Activated CD4-positive, alpha-beta T cell treated with anti-CD3 and anti-CD28 coated beads, Interleukin-10, Interleukin-2, amounts not matched to agents 100 ng/mL and 50 ng/mL, durations not matched to agents 16 hours and 8 hours (primary cell): ENCODE measurements at regions not wholly inside any gene's neighbourhood (a gene's known extent, or its start where the extent isn't known, plus 50 kb on each side); places are given as distances from the start of the nearest gene placed in this dataset.
"Not testable (repeated sequence)": the region's sequence is repeated elsewhere in the genome, so short reads cannot be mapped to it uniquely, and the experiment has no call there.

Source experiments
- DNase-seq: peaks from one replicate; pipeline ENCODE4 v3.0.0-alpha.2; 2020

DNA sequence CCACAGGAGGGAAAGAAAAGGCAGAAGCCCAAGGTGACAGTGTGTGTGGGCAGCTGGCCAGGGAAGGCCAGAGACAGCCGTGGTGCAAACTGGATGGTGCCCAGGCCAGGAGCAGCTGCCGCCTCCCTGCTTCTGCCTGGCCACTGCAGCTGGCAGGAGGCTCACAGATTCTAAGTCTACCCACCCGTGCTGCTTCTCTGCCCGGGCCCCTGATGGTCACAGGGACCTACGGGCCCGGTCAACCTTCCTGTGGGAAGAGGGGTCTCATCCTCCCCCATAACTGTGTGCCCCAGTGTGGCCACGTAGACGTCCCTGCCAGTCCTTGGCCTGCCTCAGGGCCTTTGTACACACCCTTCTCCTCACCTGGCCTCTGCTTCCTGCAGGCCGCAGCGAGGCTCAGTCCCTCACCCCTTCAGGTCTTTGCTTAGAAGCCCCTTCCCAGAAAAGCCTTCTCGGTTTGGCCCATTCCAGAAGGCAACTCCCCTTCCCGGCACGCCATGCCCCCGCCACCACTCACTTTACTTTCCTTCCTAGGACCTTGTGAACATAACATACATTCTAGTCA, 192.6 kb upstream of the AJAP1 start:
- no peak for DNase-seq

DNA sequence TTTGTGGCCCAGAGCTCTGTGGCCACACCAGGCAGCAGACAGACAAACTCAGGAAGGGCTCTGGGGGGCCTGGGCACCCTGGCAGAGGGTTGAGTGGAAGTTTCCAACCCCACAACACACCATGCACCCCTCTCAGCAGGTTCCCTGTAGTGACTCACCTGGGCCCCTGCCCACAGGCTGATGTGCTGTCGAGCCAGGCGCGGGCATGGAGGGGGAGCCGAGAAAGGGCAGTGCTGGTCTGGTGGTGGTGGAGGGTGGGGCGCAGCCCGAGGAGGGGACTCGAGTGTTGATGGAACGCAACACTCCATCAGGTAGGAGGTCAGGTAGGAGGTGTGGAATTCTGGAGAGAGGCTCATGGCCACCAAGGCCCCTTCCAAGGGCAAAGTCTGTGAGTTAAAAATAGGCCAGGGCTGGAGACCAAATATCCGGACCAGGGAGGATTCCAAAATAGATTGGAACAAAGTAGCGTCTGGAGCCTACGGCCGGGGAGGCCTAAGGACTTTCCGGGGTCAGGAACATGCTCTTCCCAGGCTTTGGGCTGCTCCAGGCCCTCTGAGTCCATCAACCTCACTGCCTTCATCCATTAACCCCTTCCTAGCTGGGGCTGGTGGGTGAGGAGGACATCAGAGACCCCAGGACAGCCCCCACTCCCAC, 191.5 kb upstream of the AJAP1 start:
- DNase-seq: no peak

DNA sequence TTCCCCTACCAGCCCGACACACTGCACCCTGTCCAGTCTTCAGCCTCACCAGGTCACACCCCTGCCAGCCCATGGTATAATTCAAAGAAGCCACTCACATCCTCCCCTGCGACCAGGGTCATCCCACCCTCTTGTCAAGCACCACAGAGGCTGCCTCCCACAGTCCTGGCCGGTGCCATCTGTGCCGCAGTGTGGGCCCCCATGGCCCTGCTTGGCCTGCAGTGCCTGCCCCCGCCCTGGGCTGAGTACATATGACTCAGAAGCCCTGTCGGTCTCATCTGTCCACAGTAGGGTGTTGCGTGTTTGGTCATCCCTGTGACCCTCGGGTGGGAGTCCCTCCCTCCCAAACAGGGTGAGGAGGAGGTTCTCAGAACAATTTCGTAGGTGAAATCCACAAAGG, 190.8 kb upstream of the AJAP1 start:
- DNase-seq: no peak

DNA sequence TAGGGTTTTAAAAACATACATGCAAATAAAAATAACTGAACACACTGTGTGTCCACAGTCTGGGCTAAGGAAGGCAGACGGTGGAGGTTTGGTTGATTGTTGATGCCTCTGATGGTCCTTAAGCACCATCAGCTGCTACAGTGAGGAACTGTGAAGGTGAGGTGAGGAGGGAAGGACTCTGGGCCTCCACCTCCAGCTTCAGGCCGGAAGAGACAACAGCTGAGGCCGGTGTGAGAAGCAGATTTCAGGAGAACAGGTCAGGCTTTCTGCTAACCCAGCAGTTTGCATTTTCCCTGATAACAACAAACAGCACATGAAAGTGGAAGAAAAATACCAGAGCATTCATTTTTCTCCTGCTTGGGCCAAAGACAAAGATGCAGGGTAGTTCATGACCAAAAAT, 189.9 kb upstream of the AJAP1 start:
- no peak for DNase-seq

GRCh38 chr1:4467241-4467640, 187.2 kb upstream of the AJAP1 start:
- DNase-seq: no peak

GRCh38 chr1:4468386-4468785, 186.0 kb upstream of the AJAP1 start:
- no peak for DNase-seq

DNA sequence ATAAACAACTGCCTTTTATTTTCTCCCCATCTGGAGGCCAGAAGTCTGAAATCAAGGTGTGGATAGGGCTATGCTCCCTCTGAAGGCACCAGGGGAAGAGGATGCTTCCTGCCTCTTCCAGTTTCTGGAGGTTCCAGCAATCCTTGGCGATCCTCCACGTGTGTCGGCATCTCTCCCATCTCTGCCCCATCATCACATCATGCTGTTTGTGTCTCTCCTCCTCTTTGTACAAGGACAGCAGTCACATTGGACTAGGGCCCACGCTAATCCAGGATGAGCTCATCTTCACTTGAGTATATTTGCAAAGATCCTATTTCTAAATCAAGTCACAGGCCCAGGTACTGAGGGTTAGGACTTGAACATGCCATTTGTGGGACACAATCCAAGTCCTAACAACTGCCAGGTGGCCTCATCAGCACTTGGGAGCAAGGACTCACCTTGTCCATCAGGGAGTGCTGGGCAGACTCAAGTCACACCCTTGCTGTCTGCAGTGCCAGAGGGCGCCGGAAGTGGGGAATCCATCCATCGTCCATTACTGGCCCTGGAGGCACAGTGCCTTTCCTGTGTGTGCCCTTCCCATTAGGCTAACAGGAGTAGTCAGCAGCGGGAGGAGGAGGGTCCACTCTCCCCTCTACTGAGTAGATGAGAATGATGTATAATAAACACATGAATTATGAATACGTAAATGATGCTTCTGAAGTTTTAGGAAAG, 185.4 kb upstream of the AJAP1 start:
- DNase-seq: no peak

GRCh38 chr1:4476394-4476793, 178.0 kb upstream of the AJAP1 start:
- no peak for DNase-seq

DNA sequence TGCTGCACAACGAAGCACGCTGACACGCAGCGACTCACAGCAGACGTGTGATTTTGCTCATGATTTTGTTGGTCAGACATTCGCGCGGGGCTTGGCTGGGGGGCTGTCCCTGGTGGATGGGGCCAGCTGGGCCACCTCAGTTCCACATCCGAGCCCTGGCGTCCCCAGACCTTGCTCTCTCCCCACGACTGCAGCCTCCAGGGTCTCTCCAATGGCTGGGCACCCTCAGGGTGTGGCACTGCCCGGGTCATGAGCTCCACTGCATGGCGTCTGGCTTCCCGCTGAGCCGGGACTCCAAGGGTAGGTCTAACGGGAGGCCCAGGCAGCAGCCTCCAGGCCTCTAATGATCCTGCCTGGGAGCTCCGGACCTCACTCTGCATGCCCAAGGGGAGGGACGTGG, 173.0 kb upstream of the AJAP1 start:
- no peak for DNase-seq

DNA sequence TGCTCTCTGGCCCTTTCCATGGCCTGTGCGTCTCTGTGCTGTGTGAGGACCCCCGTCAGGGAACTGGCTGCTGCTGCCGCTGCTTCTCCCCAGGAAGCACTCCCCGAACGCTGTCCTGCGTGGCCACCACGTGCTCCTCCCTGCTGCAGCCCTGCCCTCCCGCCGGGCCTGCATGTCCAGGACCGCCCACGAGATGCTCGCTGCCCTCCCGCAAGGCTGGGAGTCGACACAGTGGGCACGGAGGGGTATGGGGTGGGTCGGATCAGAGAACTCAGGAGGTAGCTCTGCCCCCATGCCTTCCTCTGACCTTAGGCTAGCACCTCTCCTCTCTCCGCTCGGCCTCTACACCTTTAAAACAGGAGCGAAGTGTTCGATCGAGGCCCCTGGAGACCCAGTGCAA, 171.9 kb upstream of the AJAP1 start:
- DNase-seq: no peak

DNA sequence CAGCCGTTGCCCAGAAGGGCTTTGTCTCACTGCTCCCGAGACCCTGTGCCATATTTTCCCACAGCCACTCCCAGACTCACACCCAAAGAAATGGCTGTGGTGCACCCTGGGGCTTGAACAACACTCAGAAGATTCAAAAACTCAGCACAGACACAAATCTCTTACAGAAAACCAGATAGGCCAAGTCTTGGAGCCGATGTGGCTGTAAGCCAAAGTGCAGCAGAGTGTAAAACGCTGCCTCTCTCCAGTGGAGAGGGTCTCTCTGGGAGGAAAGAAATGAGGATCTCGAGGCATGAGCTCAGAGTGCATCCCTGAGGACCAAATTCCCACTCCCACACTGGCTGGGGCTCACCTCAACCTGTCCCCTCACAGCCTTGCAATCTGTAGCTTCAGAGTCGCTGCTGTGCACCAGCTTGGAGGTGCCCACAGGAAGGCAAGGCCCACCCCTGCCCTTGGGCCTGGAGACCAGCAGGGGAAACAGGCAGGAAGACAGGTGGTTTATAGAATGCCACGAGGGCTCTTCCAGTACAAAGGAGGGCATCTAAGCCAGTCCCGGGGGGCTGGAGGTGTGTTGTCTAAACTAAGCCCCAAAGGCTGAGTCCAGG, 171.3 kb upstream of the AJAP1 start:
- DNase-seq: no peak

DNA sequence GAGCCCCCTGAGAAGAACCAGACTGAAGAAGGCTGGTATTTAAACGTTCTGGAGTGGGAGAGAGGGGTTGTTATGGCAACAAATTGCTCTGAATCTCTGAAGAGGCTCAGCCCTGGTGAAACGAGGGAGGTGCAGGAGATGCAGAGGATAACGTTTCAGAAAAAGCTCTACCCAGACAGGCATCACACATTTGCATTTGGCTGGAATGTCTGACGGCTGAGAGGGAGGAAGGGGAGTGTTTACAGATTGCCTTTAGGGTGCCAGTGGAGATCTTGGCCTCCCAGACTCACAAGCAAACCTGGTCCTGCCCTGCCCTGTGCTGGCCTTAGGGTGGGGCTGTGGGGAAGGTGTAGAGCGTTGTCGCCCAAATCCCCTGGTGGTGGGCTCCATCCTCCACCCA, 169.0 kb upstream of the AJAP1 start:
- no peak for DNase-seq

DNA sequence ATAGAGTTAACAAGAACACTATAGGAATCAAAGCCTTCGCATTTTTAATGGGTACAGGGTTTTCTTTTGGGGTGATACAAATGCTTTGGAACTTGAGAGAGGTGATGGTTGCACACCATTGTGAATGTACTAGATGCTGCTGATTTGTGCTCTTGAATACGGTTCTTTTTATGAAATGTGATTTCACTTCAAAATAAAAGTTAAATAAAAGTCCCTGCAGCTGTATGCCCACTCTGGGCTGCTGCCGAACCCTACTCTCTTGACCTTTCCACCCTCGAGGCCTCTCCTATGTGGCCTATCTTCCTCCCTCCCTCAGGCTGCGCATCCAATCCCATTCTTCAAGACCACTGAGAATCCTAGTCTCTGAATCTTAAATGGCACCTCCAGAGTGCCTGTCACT, 168.5 kb upstream of the AJAP1 start:
- no peak for DNase-seq

DNA sequence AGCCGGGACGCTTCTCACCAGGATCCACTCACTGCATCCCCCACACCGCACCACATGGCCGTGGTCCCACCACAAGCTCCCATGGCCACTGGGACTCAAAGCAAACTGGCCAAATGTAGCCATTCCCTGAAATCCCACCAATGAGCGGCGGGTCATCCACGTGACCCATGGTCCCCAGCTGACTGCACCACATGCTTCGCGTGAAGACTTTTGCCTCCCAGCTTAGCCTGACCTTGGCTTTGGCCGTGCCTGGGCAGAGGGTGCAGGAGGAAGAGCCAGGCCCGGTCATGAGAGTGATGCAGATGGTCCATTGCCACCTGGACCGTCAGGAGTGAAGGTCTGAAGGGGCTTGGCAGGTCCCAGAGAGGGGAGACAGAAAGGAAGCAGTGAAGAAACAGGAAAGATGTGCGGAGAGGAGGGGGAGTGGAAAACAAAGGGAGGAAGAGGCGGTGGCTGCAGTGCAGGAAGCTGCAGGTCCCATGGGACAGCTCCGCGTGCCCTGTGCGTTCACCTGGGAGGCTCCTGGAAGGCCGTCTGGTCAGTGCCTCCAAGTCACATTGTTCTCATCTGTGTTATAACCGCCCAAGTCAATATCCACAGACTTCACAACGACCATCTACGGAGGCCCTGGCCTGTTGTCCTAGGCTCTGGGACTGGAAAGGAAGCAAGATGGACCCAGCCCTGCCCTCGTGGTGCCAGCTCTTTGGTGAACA, 167.8 kb upstream of the AJAP1 start:
- DNase-seq: no peak

- no peak for DNase-seq
These were observed 166.4 kb upstream of the AJAP1 start for GRCh38 chr1:4488018-4488417.

- DNase-seq: no peak
These were observed 164.9 kb upstream of the AJAP1 start for GRCh38 chr1:4489486-4489885.

DNA sequence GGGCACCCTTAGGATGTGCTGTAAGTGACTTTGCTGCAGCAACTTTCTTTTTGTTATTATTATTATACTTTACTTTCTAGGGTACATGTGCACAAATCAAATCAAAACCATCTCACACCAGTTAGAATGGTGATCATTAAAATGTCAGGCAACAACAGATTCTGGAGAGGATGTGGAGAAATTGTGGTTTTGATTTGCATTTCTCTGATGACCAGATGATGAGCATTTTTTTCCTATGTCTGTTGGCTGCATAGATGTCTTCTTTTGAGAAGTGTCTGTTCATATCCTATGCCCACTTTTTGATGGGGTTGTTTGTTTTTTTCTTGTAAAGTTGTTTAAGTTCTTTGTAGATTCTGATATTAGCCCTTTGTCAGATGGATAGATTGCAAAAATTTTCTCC, 164.4 kb upstream of the AJAP1 start:
- DNase-seq: not testable (repeated sequence)

DNA sequence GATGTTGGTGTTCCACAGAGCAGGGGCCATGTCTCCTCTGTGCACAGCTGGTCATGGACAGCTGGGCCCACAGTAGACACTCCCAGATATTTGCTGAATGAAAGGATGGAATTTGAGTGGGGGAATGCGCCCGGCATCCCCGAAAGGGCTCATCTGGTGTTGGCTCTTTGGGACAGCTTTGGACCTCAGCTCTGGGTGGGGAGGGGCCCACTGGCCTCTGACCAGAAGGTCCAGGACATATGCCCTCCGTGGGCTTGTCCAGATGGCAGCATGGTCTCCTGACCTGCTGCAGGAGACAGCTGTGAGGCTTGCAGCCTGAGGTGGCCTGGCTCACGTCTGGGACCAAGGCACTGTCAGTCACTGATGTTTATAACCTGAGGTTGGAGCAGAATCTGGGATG, 160.4 kb upstream of the AJAP1 start:
- no peak for DNase-seq

GRCh38 chr1:4494558-4494957, 159.9 kb upstream of the AJAP1 start:
- DNase-seq: no peak

GRCh38 chr1:4495809-4496208, 158.6 kb upstream of the AJAP1 start:
- no peak for DNase-seq

DNA sequence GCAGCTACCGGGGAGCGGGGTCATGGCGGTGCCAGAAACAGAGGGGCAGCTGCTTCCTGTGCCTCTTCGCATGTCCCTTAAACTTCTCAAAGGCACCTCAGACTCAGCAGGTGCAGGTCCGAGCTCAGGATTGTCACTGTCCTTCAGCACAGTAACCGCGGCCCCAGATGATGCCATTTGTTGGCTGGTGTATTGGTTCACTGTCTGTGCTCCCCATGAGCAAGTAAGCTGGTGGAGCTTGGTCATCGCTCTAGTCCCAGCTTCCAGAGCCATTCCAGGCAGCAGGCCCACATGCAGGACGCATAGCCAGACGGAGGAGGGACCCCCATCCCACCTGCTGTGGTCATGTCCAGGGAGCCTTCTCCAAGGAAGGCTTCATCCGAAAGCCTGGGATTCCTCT, 154.0 kb upstream of the AJAP1 start:
- DNase-seq: no peak

GRCh38 chr1:4506591-4506990, 147.8 kb upstream of the AJAP1 start:
- no peak for DNase-seq

GRCh38 chr1:4509206-4509605, 145.2 kb upstream of the AJAP1 start:
- no peak for DNase-seq

- no peak for DNase-seq
These were observed 144.1 kb upstream of the AJAP1 start for GRCh38 chr1:4510276-4510691.
